HEK293T (cell line): ENCODE measurements at regions not wholly inside any gene's neighbourhood (a gene's known extent, or its start where the extent isn't known, plus 50 kb on each side); places are given as distances from the start of the nearest gene placed in this dataset.

Experiments used
- FOXK2 ChIP-seq: fragments of 450-650 bp; IDR thresholded peaks from 2 replicates; pipeline ENCODE4 v1.6.1; 2016; ENCODE audit warnings: mild to moderate bottlenecking
- NFRKB ChIP-seq: fragments of 450-650 bp; IDR thresholded peaks from 2 replicates; pipeline ENCODE4 v1.6.1; 2016; ENCODE audit warnings: mild to moderate bottlenecking, moderate library complexity
- TARDBP ChIP-seq: fragments of 450-650 bp; IDR thresholded peaks from 2 replicates; pipeline ENCODE4 v1.6.1; 2016

DNA sequence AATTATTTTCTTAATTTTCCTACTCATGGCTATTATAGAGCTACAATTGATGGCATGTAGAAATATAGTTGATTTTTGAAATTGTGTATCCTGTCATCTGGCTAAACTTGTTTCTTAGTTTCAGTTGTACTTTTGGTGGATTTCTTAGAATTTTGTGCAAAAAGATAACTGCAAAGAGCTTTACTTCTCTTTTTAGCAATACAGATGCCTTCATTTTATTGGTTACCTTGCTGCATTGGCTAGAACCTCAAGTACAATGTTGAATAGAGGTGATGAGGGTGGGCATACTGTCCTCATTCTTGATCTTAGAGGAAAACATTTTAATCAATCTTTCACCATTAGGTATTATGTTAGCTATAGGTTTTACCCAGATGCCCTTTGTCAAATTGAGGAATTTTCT lies 67.9 kb downstream of the METRNL start:
- TF ChIP-seq FOXK2 (no peak), NFRKB (no peak), TARDBP (no peak)
